GM23338 (cell line): ENCODE measurements at regions not wholly inside any gene's neighbourhood (a gene's known extent, or its start where the extent isn't known, plus 50 kb on each side); places are given as distances from the start of the nearest gene placed in this dataset.

Source experiments
- ATAC-seq: fragments of 200-7000 bp; cut with Tn5 transposase; 3 replicates; pipeline ENCODE4 v1.9.1; 2020
- DNase-seq: peaks from one replicate; pipeline ENCODE4 v3.0.0-alpha.2; 2015; ENCODE audit warnings: low spot score
- H2AFZ ChIP-seq: fragments of 200-600 bp; sonication (generic); 2 replicates; pipeline ENCODE4 v1.8.0; 2016; ENCODE audit warnings: antibody characterized with exemption, mild to moderate bottlenecking, moderate library complexity
- H3F3A ChIP-seq: fragments of 200-600 bp; sonication (generic); replicated peaks from 2 replicates; pipeline ENCODE4 v1.8.0; 2017; ENCODE audit warnings: antibody characterized with exemption, mixed run types, low read depth
- H3K27ac ChIP-seq: fragments of 200-600 bp; sonication (generic); 2 replicates; pipeline ENCODE4 v1.6.1; 2016; ENCODE audit warnings: low read depth
- H3K27me3 ChIP-seq: fragments of 200-600 bp; sonication (generic); 2 replicates; pipeline ENCODE4 v1.8.0; 2016; ENCODE audit warnings: mild to moderate bottlenecking, mixed run types, moderate library complexity; ENCODE audit not compliant: insufficient read depth
- H3K36me3 ChIP-seq: fragments of 200-600 bp; sonication (generic); 2 replicates; pipeline ENCODE4 v1.8.0; 2016; ENCODE audit warnings: mild to moderate bottlenecking; ENCODE audit not compliant: insufficient read depth
- H3K4me1 ChIP-seq: fragments of 200-600 bp; sonication (generic); 2 replicates; pipeline ENCODE4 v1.8.0; 2016; ENCODE audit warnings: mild to moderate bottlenecking, moderate library complexity; ENCODE audit not compliant: insufficient read depth
- H3K4me2 ChIP-seq: fragments of 200-600 bp; sonication (generic); 2 replicates; pipeline ENCODE4 v1.7.1; 2017; ENCODE audit warnings: mixed run types
- H3K4me3 ChIP-seq: fragments of 200-600 bp; sonication (generic); 2 replicates; pipeline ENCODE4 v1.6.1; 2016; ENCODE audit warnings: mixed run types
- H3K79me2 ChIP-seq: fragments of 200-600 bp; sonication (generic); replicated peaks from 2 replicates; pipeline ENCODE4 v1.8.0; 2017; ENCODE audit warnings: mild to moderate bottlenecking; ENCODE audit not compliant: insufficient read depth
- H3K9me2 ChIP-seq: fragments of 200-600 bp; sonication (generic); 2 replicates; pipeline ENCODE4 v1.8.0; 2017; ENCODE audit not compliant: insufficient read depth
- H4K20me1 ChIP-seq: fragments of 200-600 bp; sonication (generic); replicated peaks from 2 replicates; pipeline ENCODE4 v1.8.0; 2017; ENCODE audit warnings: mild to moderate bottlenecking; ENCODE audit not compliant: insufficient read depth
- H3K27ac Mint-ChIP-seq: 2 replicates; pipeline ENCODE4 v1.8.0; 2020; ENCODE audit warnings: inconsistent platforms, mild to moderate bottlenecking, moderate library complexity, mixed read lengths
- H3K27me3 Mint-ChIP-seq: 3 replicates; pipeline ENCODE4 v1.8.0; 2022; ENCODE audit warnings: low read depth, mild to moderate bottlenecking, moderate library complexity, mixed read lengths, inconsistent platforms; ENCODE audit not compliant: insufficient read depth, poor library complexity
- H3K36me3 Mint-ChIP-seq: 3 replicates; pipeline ENCODE4 v1.8.0; 2021; ENCODE audit warnings: low read depth, mild to moderate bottlenecking, inconsistent platforms, moderate library complexity, mixed read lengths
- H3K4me1 Mint-ChIP-seq: 3 replicates; pipeline ENCODE4 v1.8.0; 2020; ENCODE audit warnings: mild to moderate bottlenecking, inconsistent platforms, mixed read lengths
- H3K4me3 Mint-ChIP-seq: 3 replicates; pipeline ENCODE4 v1.8.0; 2021; ENCODE audit warnings: moderate library complexity, mild to moderate bottlenecking, inconsistent platforms, mixed read lengths
- H3K9me3 Mint-ChIP-seq: 3 replicates; pipeline ENCODE4 v1.8.0; 2020; ENCODE audit warnings: moderate library complexity, mild to moderate bottlenecking, inconsistent platforms, mixed read lengths
- CREB1 ChIP-seq: fragments of 250-450 bp; sonication (Bioruptor Pico); IDR thresholded peaks from 2 replicates; pipeline ENCODE4 v1.5.0; 2020; ENCODE audit warnings: low read depth, mild to moderate bottlenecking, moderate library complexity
- ETS1 ChIP-seq: IDR thresholded peaks from 2 replicates; pipeline ENCODE4 v1.6.1; 2016; ENCODE audit warnings: antibody characterized with exemption
- EZH2 ChIP-seq: fragments of 200-600 bp; sonication (generic); IDR thresholded peaks from one replicate; pipeline ENCODE4 v1.8.0; 2017; ENCODE audit warnings: antibody characterized with exemption, mild to moderate bottlenecking, low read depth; ENCODE audit not compliant: unreplicated experiment
- EZH2phosphoT487 ChIP-seq: fragments of 200-600 bp; sonication (generic); IDR thresholded peaks from one replicate; pipeline ENCODE4 v1.8.1; 2018; ENCODE audit warnings: antibody characterized with exemption; ENCODE audit not compliant: unreplicated experiment
- JUNB ChIP-seq: IDR thresholded peaks from one replicate; pipeline ENCODE4 v1.6.1; 2016; ENCODE audit warnings: antibody characterized with exemption; ENCODE audit not compliant: unreplicated experiment
- NANOG ChIP-seq: IDR thresholded peaks from 2 replicates; pipeline ENCODE4 v1.6.1; 2016; ENCODE audit warnings: antibody characterized with exemption, borderline replicate concordance
- POLR2AphosphoS5 ChIP-seq: IDR thresholded peaks from 2 replicates; pipeline ENCODE4 v1.6.1; 2016; ENCODE audit warnings: antibody characterized with exemption, low read depth
- STAT1 ChIP-seq: IDR thresholded peaks from one replicate; pipeline ENCODE4 v1.6.1; 2016; ENCODE audit warnings: antibody characterized with exemption; ENCODE audit not compliant: unreplicated experiment
- ZNF114 ChIP-seq: fragments of 250-450 bp; sonication (Bioruptor Pico); IDR thresholded peaks from 2 replicates; pipeline ENCODE4 v1.5.0; 2020; ENCODE audit warnings: mild to moderate bottlenecking, moderate library complexity
- ZNF331 ChIP-seq: fragments of 250-450 bp; sonication (Bioruptor Pico); IDR thresholded peaks from 2 replicates; pipeline ENCODE4 v1.5.0; 2020; ENCODE audit warnings: low read depth, mild to moderate bottlenecking, moderate library complexity
- ZNF462 ChIP-seq: fragments of 250-450 bp; sonication (Bioruptor Pico); IDR thresholded peaks from 2 replicates; pipeline ENCODE4 v1.5.0; 2020; ENCODE audit warnings: mild to moderate bottlenecking, moderate library complexity
- TF ChIP-seq, protein P1 (sequence below): IDR thresholded peaks from one replicate; pipeline ENCODE4 v1.6.1; 2018; ENCODE audit warnings: antibody characterized with exemption; ENCODE audit not compliant: unreplicated experiment
- TF ChIP-seq, protein P2 (sequence below), 2 experiments: fragments of 200-600 bp in 1 of 2; sonication (generic) in 1 of 2; conservative IDR thresholded peaks; 2 replicates each; pipeline versions ENCODE4 v1.5.1 to v1.6.1; 2016 to 2017; ENCODE audit warnings: antibody characterized with exemption in 2 of 2, low read depth in 2 of 2, mild to moderate bottlenecking in 2 of 2, moderate library complexity in 1 of 2

- H3K79me2 ChIP-seq: no peaks in the 10 kb centered on the region
- H3K4me1 ChIP-seq: no peaks in the 10 kb centered on the region
- ATAC-seq (no peak), DNase-seq (no peak)
- no peak overlapping the region for H3K4me3 Mint-ChIP-seq
- no peaks in the 10 kb centered on the region for H3K9me3 Mint-ChIP-seq
- H3K27me3 Mint-ChIP-seq: no peaks in the 10 kb centered on the region
- no peak overlapping the region for H3K4me3 ChIP-seq
- H3K36me3 Mint-ChIP-seq: no peaks in the 10 kb centered on the region
- no peaks in the 10 kb centered on the region for H3F3A ChIP-seq
- no peaks in the 10 kb centered on the region for H3K36me3 ChIP-seq
- H3K27ac ChIP-seq: no peak overlapping the region
- no peak overlapping the region for H3K4me2 ChIP-seq
- H3K27ac Mint-ChIP-seq: no peak overlapping the region
- no peaks in the 10 kb centered on the region for H3K27me3 ChIP-seq
- H3K9me2 ChIP-seq: no peaks in the 10 kb centered on the region
- no peaks in the 10 kb centered on the region for H4K20me1 ChIP-seq
- TF ChIP-seq NANOG (no peak), JUNB (no peak), CREB1 (no peak), EZH2 (no peak), POLR2AphosphoS5 (no peak), ZNF462 (CRISPR knock-in tag) (no peak), STAT1 (no peak), ZNF114 (CRISPR knock-in tag) (no peak), ETS1 (no peak), ZNF331 (no peak), EZH2phosphoT487 (no peak)
- TF ChIP-seq, protein P1, sequence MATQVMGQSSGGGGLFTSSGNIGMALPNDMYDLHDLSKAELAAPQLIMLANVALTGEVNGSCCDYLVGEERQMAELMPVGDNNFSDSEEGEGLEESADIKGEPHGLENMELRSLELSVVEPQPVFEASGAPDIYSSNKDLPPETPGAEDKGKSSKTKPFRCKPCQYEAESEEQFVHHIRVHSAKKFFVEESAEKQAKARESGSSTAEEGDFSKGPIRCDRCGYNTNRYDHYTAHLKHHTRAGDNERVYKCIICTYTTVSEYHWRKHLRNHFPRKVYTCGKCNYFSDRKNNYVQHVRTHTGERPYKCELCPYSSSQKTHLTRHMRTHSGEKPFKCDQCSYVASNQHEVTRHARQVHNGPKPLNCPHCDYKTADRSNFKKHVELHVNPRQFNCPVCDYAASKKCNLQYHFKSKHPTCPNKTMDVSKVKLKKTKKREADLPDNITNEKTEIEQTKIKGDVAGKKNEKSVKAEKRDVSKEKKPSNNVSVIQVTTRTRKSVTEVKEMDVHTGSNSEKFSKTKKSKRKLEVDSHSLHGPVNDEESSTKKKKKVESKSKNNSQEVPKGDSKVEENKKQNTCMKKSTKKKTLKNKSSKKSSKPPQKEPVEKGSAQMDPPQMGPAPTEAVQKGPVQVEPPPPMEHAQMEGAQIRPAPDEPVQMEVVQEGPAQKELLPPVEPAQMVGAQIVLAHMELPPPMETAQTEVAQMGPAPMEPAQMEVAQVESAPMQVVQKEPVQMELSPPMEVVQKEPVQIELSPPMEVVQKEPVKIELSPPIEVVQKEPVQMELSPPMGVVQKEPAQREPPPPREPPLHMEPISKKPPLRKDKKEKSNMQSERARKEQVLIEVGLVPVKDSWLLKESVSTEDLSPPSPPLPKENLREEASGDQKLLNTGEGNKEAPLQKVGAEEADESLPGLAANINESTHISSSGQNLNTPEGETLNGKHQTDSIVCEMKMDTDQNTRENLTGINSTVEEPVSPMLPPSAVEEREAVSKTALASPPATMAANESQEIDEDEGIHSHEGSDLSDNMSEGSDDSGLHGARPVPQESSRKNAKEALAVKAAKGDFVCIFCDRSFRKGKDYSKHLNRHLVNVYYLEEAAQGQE: no peak
- TF ChIP-seq, protein P2, sequence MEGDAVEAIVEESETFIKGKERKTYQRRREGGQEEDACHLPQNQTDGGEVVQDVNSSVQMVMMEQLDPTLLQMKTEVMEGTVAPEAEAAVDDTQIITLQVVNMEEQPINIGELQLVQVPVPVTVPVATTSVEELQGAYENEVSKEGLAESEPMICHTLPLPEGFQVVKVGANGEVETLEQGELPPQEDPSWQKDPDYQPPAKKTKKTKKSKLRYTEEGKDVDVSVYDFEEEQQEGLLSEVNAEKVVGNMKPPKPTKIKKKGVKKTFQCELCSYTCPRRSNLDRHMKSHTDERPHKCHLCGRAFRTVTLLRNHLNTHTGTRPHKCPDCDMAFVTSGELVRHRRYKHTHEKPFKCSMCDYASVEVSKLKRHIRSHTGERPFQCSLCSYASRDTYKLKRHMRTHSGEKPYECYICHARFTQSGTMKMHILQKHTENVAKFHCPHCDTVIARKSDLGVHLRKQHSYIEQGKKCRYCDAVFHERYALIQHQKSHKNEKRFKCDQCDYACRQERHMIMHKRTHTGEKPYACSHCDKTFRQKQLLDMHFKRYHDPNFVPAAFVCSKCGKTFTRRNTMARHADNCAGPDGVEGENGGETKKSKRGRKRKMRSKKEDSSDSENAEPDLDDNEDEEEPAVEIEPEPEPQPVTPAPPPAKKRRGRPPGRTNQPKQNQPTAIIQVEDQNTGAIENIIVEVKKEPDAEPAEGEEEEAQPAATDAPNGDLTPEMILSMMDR (conservative IDR thresholded peaks at IDR 0.05; ENCODE audit: low read depth in 2 of 2): no peak
- no peak overlapping the region for H2AFZ ChIP-seq
- no peaks in the 10 kb centered on the region; the same call in 2 of the 3 replicates for H3K4me1 Mint-ChIP-seq
Measured at GRCh38 chr13:54768214-54768613, 1739.6 kb downstream of the OLFM4 start.
